CMK (cell line): ENCODE measurements at regions not wholly inside any gene's neighbourhood (a gene's known extent, or its start where the extent isn't known, plus 50 kb on each side); places are given as distances from the start of the nearest gene placed in this dataset.

Source experiments
- DNase-seq: peaks from one replicate; pipeline ENCODE4 v3.0.0-alpha.2; 2010; ENCODE audit warnings: low read depth

- no peak for DNase-seq
Observed at GRCh38 chr2:83784947-83785346, 674.1 kb downstream of the SUCLG1 start.

GRCh38 chr2:83784315-83784714 is 674.8 kb downstream of the SUCLG1 start:
- DNase-seq, result no peak

GRCh38 chr2:83782122-83782521 is 677.0 kb downstream of the SUCLG1 start:
- DNase-seq, result no peak

GRCh38 chr2:83764447-83765005 is 694.6 kb downstream of the SUCLG1 start:
- no peak for DNase-seq

GRCh38 chr2:83757329-83757728 is 701.8 kb downstream of the SUCLG1 start:
- no peak for DNase-seq

GRCh38 chr2:83756219-83756618 is 702.9 kb downstream of the SUCLG1 start:
- no peak for DNase-seq

GRCh38 chr2:83747141-83747540 is 711.9 kb downstream of the SUCLG1 start:
- DNase-seq, result no peak

- no peak for DNase-seq
Observed at GRCh38 chr2:83744855-83745254, 714.2 kb downstream of the SUCLG1 start.

GRCh38 chr2:83742117-83742782 is 716.8 kb downstream of the SUCLG1 start:
- no peak for DNase-seq

GRCh38 chr2:83730223-83730622 is 728.9 kb downstream of the SUCLG1 start:
- DNase-seq, result no peak

GRCh38 chr2:83725735-83726134 is 733.3 kb downstream of the SUCLG1 start:
- DNase-seq, result no peak

GRCh38 chr2:83705146-83705545 is 753.9 kb downstream of the SUCLG1 start:
- no peak for DNase-seq

GRCh38 chr2:83703598-83703997 is 755.5 kb downstream of the SUCLG1 start:
- DNase-seq, result no peak

GRCh38 chr2:83696838-83697237 is 762.2 kb downstream of the SUCLG1 start:
- no peak for DNase-seq

GRCh38 chr2:83695530-83695929 is 763.5 kb downstream of the SUCLG1 start:
- DNase-seq, result no peak

- no peak for DNase-seq
Observed at GRCh38 chr2:83695037-83695436, 764.0 kb downstream of the SUCLG1 start.

- DNase-seq, result no peak
Observed at GRCh38 chr2:83689402-83689801, 769.7 kb downstream of the SUCLG1 start.

GRCh38 chr2:83686863-83687262 is 772.2 kb downstream of the SUCLG1 start:
- DNase-seq, result no peak

- DNase-seq, result no peak
Observed at GRCh38 chr2:83674050-83674449, 785.0 kb downstream of the SUCLG1 start.

GRCh38 chr2:83665894-83666293 is 793.2 kb downstream of the SUCLG1 start:
- DNase-seq, result no peak

GRCh38 chr2:83665154-83665553 is 793.9 kb downstream of the SUCLG1 start:
- no peak for DNase-seq

GRCh38 chr2:83661711-83662110 is 797.4 kb downstream of the SUCLG1 start:
- no peak for DNase-seq

GRCh38 chr2:83654091-83654611 is 804.9 kb downstream of the SUCLG1 start:
- no peak for DNase-seq

GRCh38 chr2:83650898-83651297 is 808.2 kb downstream of the SUCLG1 start:
- DNase-seq, result no peak
